K562 (cell line): ENCODE measurements at regions not wholly inside any gene's neighbourhood (a gene's known extent, or its start where the extent isn't known, plus 50 kb on each side); places are given as distances from the start of the nearest gene placed in this dataset.

Experiments
- ATAC-seq: fragments of 200-7000 bp; cut with Tn5 transposase; 3 replicates; pipeline ENCODE4 v1.9.1; 2020; ENCODE audit warnings: moderate library complexity
- BruUV-seq: library from RNA; stranded (reverse); fragments of 400-500 nt; replicated peaks from 2 replicates; lab custom pipeline; 2021; lab: Mats Ljungman, UMichigan
- CTCF ChIA-PET: fragments of 300-600 bp; formaldehyde crosslinking; extraction: SDS; loops from one replicate; lab custom pipeline; 2021; ENCODE audit warnings: low intra/inter-chr PET ratio; lab: Yijun Ruan, JAX
- POLR2A ChIA-PET: fragments of 300-600, 350-650 bp; sonication (Branson Sonifier 250); formaldehyde crosslinking; extraction: SDS; loops from one replicate; lab custom pipeline; 2021; ENCODE audit warnings: antibody characterized with exemption, inconsistent platforms; lab: Yijun Ruan, JAX
- DNase-seq, 4 experiments: peaks; one replicate each; pipeline versions ENCODE4 v3.0.0 to v3.0.0-alpha.2; 2011 to 2018; ENCODE audit warnings: low spot score in 3 of 4, mixed read lengths in 3 of 4; ENCODE audit errors: extremely low read depth in 1 of 4
- FAIRE-seq: peaks from 2 replicates; lab custom pipeline; 2011; peaks lifted over from hg19 to GRCh38; lab: Jason Lieb, UNC
- H2AFZ ChIP-seq: 2 replicates; pipeline ENCODE4 v1.6.0; 2011; ENCODE audit warnings: low read depth, low read length, control low read depth, inconsistent platforms
- H3K27ac ChIP-seq: fragments of 200-600 bp; 3 replicates; pipeline ENCODE4 v1.8.0; 2011; ENCODE audit warnings: low read depth, mild to moderate bottlenecking, control low read depth, inconsistent platforms, low read length, moderate library complexity, mixed read lengths; ENCODE audit errors: extremely low read depth
- H3K27me3 ChIP-seq, 2 experiments: fragments of 300-600 bp in 1 of 2; 2 replicates in 1 of 2; 3 replicates in 1 of 2; pipeline versions ENCODE4 v1.6.0 to v1.8.0; 2011; ENCODE audit warnings: inconsistent platforms in 2 of 2, low read length in 2 of 2, mild to moderate bottlenecking in 1 of 2, mixed read lengths in 1 of 2, moderate library complexity in 1 of 2; ENCODE audit not compliant: control insufficient read depth in 2 of 2, insufficient read depth in 2 of 2
- H3K36me3 ChIP-seq: fragments of 300-600 bp; 3 replicates; pipeline ENCODE4 v1.8.0; 2011; ENCODE audit warnings: mild to moderate bottlenecking, low read length, inconsistent platforms; ENCODE audit not compliant: control insufficient read depth, insufficient read depth
- H3K4me1 ChIP-seq, 2 experiments: fragments of 200-600 bp in 1 of 2; replicated peaks in 1 of 2; 2 replicates in 1 of 2; 3 replicates in 1 of 2; pipeline versions ENCODE4 v1.5.1 to v1.8.0; 2011; ENCODE audit warnings: inconsistent platforms in 2 of 2, low read length in 2 of 2, mild to moderate bottlenecking in 1 of 2, mixed read lengths in 1 of 2, moderate library complexity in 1 of 2; ENCODE audit not compliant: control insufficient read depth in 2 of 2, insufficient read depth in 2 of 2
- H3K4me2 ChIP-seq: 2 replicates; pipeline ENCODE4 v1.6.1; 2011; ENCODE audit warnings: low read length, control low read depth, inconsistent platforms, mixed read lengths; ENCODE audit not compliant: insufficient read depth
- H3K4me3 ChIP-seq: fragments of 200-600 bp; sonication (generic), shearing (Covaris generic); 2 replicates; pipeline ENCODE4 v1.5.1; 2016; ENCODE audit warnings: control low read depth, inconsistent platforms
- H3K79me2 ChIP-seq: fragments of 200-600 bp; 3 replicates; pipeline ENCODE4 v1.8.0; 2011; ENCODE audit warnings: low read length, inconsistent platforms; ENCODE audit not compliant: control insufficient read depth, insufficient read depth
- H3K9ac ChIP-seq, 2 experiments: 2 replicates each; pipeline versions ENCODE4 v1.6.0 to v1.6.1; 2011; ENCODE audit warnings: low read depth in 2 of 2, low read length in 2 of 2, control low read depth in 1 of 2, inconsistent platforms in 1 of 2, mild to moderate bottlenecking in 1 of 2, mixed read lengths in 1 of 2; ENCODE audit not compliant: insufficient read depth in 1 of 2
- H3K9me1 ChIP-seq: one replicate; pipeline ENCODE4 v1.6.0; 2011; ENCODE audit warnings: inconsistent platforms, mild to moderate bottlenecking, low read length, moderate library complexity; ENCODE audit not compliant: control insufficient read depth, insufficient read depth
- H3K9me3 ChIP-seq: replicated peaks from 2 replicates; pipeline ENCODE4 v1.5.1; 2011; ENCODE audit warnings: low read depth, low read length, inconsistent platforms; ENCODE audit not compliant: control insufficient read depth, insufficient read depth
- H4K20me1 ChIP-seq: replicated peaks from 2 replicates; pipeline ENCODE4 v1.6.1; 2011; ENCODE audit warnings: low read length, inconsistent platforms, mixed read lengths; ENCODE audit not compliant: control insufficient read depth, insufficient read depth
- HDAC6 ChIP-seq: IDR thresholded peaks from 2 replicates; pipeline ENCODE4 v1.6.1; 2012; ENCODE audit warnings: low read depth, mild to moderate bottlenecking, control low read depth, inconsistent platforms, low read length, moderate library complexity
- SOX6 ChIP-seq: fragments of 450-650 bp; IDR thresholded peaks from 2 replicates; pipeline ENCODE4 v1.6.1; 2014; ENCODE audit warnings: mild to moderate bottlenecking
- ZNF445 ChIP-seq: fragments of 250-450 bp; sonication (Bioruptor Pico); IDR thresholded peaks from 2 replicates; pipeline ENCODE4 v1.4.0; 2020; ENCODE audit warnings: low read depth, mild to moderate bottlenecking, moderate library complexity
- ZZZ3 ChIP-seq: fragments of 450-650 bp; IDR thresholded peaks from 2 replicates; pipeline ENCODE4 v1.6.1; 2016; ENCODE audit warnings: antibody characterized with exemption, mild to moderate bottlenecking, moderate library complexity
- WGBS: fragments of 100-300 bp; shearing (Covaris generic); methylation state at CpG from one replicate; pipeline ENCODE4 v1.1.6; 2016; ENCODE audit warnings: low coverage, mixed read lengths; ENCODE audit not compliant: insufficient coverage; ENCODE audit errors: missing lambda C conversion rate; 5-methylcytosine and 5-hydroxymethylcytosine counted together
- in situ Hi-C: fragments of 300-500 bp; cut with MboI; formaldehyde crosslinking; loops from 4 replicates; pipeline ENCODE4 v1.15.0; 2018; ENCODE audit warnings: inconsistent platforms, mixed read lengths
- intact Hi-C: fragments of 100-400 bp; cut with micrococcal nuclease; formaldehyde crosslinking; loops from 2 replicates; pipeline ENCODE4 v1.14.2; 2022

GRCh38 chr4:18209448-18209847, 187.9 kb upstream of the LCORL start:
- H3K4me3 ChIP-seq = no peak overlapping the region
- intact Hi-C loops (no loop called here), in situ Hi-C loops (no loop called here)
- no peak overlapping the region for H3K4me2 ChIP-seq
- no peaks in the 10 kb centered on the region for H3K4me1 ChIP-seq
- H4K20me1 ChIP-seq = no peaks in the 10 kb centered on the region
- H3K36me3 ChIP-seq = no peaks in the 10 kb centered on the region
- no peak for FAIRE-seq
- H3K27ac ChIP-seq = no peak overlapping the region
- CTCF ChIA-PET = no interaction called here
- no peak for ATAC-seq
- BruUV-seq = no TSS peak
- DNase-seq = no peak
- no peaks in the 10 kb centered on the region for H3K9me3 ChIP-seq
- TF ChIP-seq SOX6 = no peak
- no peak overlapping the region for H3K9ac ChIP-seq
- H2AFZ ChIP-seq = no peak overlapping the region
- H3K79me2 ChIP-seq = no peaks in the 10 kb centered on the region
- H3K9me1 ChIP-seq = no peaks in the 10 kb centered on the region
- H3K27me3 ChIP-seq = no peaks in the 10 kb centered on the region
- POLR2A ChIA-PET = no interaction called here

- DNase-seq = no peak
- no peaks in the 10 kb centered on the region for H3K36me3 ChIP-seq
- 2% methylated on average over 3 of the region's 3 CpGs for WGBS
- H3K4me3 ChIP-seq = no peak overlapping the region
- BruUV-seq = no TSS peak
- no peaks in the 10 kb centered on the region for H4K20me1 ChIP-seq
- no peaks in the 10 kb centered on the region for H3K4me1 ChIP-seq
- in situ Hi-C loops (no loop called here), intact Hi-C loops (no loop called here)
- H3K9ac ChIP-seq = no peak overlapping the region
- H3K79me2 ChIP-seq = no peaks in the 10 kb centered on the region
- TF ChIP-seq HDAC6 = no peak
- no peak for TF ChIP-seq ZNF445 (CRISPR knock-in tag)
- no peak for TF ChIP-seq ZZZ3
- H2AFZ ChIP-seq = no peak overlapping the region
- H3K9me1 ChIP-seq = no peaks in the 10 kb centered on the region
- no peak for FAIRE-seq
- no peak overlapping the region for H3K4me2 ChIP-seq
- H3K9me3 ChIP-seq = no peaks in the 10 kb centered on the region
- POLR2A ChIA-PET = no interaction called here
- CTCF ChIA-PET = no interaction called here
- ATAC-seq = no peak
- no peaks in the 10 kb centered on the region for H3K27me3 ChIP-seq
- no peak overlapping the region for H3K27ac ChIP-seq
Observed at GRCh38 chr4:18203966-18204365, 182.4 kb upstream of the LCORL start.
